ENCODE measurements at regions not wholly inside any gene's neighbourhood (a gene's known extent, or its start where the extent isn't known, plus 50 kb on each side); places are given as distances from the start of the nearest gene placed in this dataset.

GRCh38 chr12:118528625-118529024 is 152.3 kb downstream of the SUDS3 start:
- no peak for TF ChIP-seq CTCF (IDR thresholded peaks at IDR 0.05)
- TF ChIP-seq POLR2A (IDR thresholded peaks at IDR 0.05) = no peak
